ENCODE measurements at regions not wholly inside any gene's neighbourhood (a gene's known extent, or its start where the extent isn't known, plus 50 kb on each side); places are given as distances from the start of the nearest gene placed in this dataset.

DNA sequence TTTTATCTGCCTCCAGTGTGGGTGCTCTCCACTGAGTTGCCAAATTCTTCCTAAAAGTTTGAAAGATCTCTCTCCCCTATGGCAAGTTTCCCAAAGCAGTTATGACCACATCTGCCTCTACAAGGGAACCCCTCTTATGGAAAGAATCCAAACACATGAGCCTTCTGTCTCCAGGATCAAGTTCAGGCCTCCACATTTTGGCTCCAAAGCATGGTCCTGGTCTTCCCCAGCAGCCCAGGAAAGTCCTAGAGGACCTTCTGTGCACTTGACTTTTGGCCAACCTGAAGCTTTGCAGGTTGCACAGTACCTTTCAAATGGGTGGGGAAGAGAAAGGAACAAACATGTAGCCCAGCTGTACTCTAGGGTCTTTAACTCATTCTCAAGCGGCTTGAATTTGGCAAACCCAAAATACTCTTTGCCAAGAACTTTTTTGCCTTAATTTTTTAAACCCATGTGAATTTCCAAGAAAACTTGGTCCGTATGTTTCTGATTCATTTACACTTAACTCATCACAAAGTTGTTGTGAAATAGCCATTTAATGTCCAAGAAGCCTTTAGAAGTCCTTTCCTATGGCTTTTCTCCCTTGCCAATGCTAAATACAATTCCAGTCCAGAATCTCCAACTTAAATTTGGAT is 240.1 kb upstream of the TBX18 start:
- H3F3A ChIP-seq (ENCODE audit: insufficient read depth): no peaks in the 10 kb centered on the region
- no peak overlapping the region for H3K9ac ChIP-seq (ENCODE audit: low read length)
- H3K4me3 ChIP-seq (ENCODE audit: insufficient read depth, low read length, poor library complexity, severe bottlenecking): no peak overlapping the region
- no peaks in the 10 kb centered on the region for H3K36me3 ChIP-seq (ENCODE audit: low read length)
- TF ChIP-seq, protein P1, sequence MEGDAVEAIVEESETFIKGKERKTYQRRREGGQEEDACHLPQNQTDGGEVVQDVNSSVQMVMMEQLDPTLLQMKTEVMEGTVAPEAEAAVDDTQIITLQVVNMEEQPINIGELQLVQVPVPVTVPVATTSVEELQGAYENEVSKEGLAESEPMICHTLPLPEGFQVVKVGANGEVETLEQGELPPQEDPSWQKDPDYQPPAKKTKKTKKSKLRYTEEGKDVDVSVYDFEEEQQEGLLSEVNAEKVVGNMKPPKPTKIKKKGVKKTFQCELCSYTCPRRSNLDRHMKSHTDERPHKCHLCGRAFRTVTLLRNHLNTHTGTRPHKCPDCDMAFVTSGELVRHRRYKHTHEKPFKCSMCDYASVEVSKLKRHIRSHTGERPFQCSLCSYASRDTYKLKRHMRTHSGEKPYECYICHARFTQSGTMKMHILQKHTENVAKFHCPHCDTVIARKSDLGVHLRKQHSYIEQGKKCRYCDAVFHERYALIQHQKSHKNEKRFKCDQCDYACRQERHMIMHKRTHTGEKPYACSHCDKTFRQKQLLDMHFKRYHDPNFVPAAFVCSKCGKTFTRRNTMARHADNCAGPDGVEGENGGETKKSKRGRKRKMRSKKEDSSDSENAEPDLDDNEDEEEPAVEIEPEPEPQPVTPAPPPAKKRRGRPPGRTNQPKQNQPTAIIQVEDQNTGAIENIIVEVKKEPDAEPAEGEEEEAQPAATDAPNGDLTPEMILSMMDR (IDR thresholded peaks at IDR 0.05; ENCODE audit: insufficient read depth, low read length, poor library complexity, severe bottlenecking): no peak
- TF ChIP-seq EZH2phosphoT487 (conservative IDR thresholded peaks at IDR 0.05; ENCODE audit: low read length): no peak
- no peaks in the 10 kb centered on the region for H3K79me2 ChIP-seq (ENCODE audit: insufficient read depth, low read length)
- no peak overlapping the region for H3K4me2 ChIP-seq (ENCODE audit: low read depth, low read length, poor library complexity, severe bottlenecking)
- H3K9me2 ChIP-seq (replicated peaks; ENCODE audit: insufficient read depth, low read length): no peaks in the 10 kb centered on the region
- no peak overlapping the region for H3K27ac ChIP-seq (ENCODE audit: low read depth, low read length)
- no peaks in the 10 kb centered on the region for H3K27me3 ChIP-seq (ENCODE audit: low read length)
- no peaks in the 10 kb centered on the region for H3K9me3 ChIP-seq (ENCODE audit: insufficient read depth, low read length)
- no peaks in the 10 kb centered on the region for H4K20me1 ChIP-seq (ENCODE audit: low read depth, low read length)
- no peak overlapping the region for H2AFZ ChIP-seq (ENCODE audit: low read depth, low read length, severe bottlenecking)

DNA sequence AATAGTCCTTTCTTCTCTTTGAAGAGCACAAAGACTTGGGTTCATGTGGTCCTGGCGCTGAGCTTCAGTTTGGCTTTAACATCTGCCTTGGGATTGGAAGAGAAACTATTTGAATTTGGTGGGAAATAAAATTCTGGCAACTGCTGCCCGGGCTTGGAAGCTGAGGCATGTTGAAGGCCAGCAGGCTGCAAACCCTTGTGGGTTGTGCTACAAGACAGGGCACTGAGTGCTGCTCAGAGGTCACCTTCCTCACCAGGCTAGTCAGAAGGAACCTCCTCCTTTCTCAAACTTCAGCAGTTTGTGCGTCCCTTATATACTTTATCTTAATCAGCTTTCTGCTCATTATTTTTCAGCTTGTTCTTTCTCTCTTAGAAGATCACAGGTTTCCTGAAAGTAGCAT is 238.4 kb upstream of the TBX18 start:
- TF ChIP-seq EZH2phosphoT487 (conservative IDR thresholded peaks at IDR 0.05; ENCODE audit: low read length): no peak
- TF ChIP-seq, protein P1 (IDR thresholded peaks at IDR 0.05; ENCODE audit: insufficient read depth, low read length, poor library complexity, severe bottlenecking): no peak
- Histone ChIP-seq H2AFZ (ENCODE audit: low read depth, low read length, severe bottlenecking) (no peak overlapping the region), H3K36me3 (ENCODE audit: low read length) (no peaks in the 10 kb centered on the region), H4K20me1 (ENCODE audit: low read depth, low read length) (no peaks in the 10 kb centered on the region), H3K9me3 (ENCODE audit: insufficient read depth, low read length) (no peaks in the 10 kb centered on the region), H3K27ac (ENCODE audit: low read depth, low read length) (no peak overlapping the region), H3K9ac (ENCODE audit: low read length) (no peak overlapping the region), H3K4me2 (ENCODE audit: low read depth, low read length, poor library complexity, severe bottlenecking) (no peak overlapping the region), H3K9me2 (replicated peaks; ENCODE audit: insufficient read depth, low read length) (no peaks in the 10 kb centered on the region), H3K79me2 (ENCODE audit: insufficient read depth, low read length) (no peaks in the 10 kb centered on the region), H3K27me3 (ENCODE audit: low read length) (no peaks in the 10 kb centered on the region), H3K4me3 (ENCODE audit: insufficient read depth, low read length, poor library complexity, severe bottlenecking) (no peak overlapping the region), H3F3A (ENCODE audit: insufficient read depth) (no peaks in the 10 kb centered on the region)

GRCh38 chr6:85000001-85000400 is 235.6 kb upstream of the TBX18 start:
- Histone ChIP-seq H3K27me3 (ENCODE audit: low read length) (no peaks in the 10 kb centered on the region), H2AFZ (ENCODE audit: low read depth, low read length, severe bottlenecking) (no peak overlapping the region), H3K4me2 (ENCODE audit: low read depth, low read length, poor library complexity, severe bottlenecking) (no peak overlapping the region), H3K36me3 (ENCODE audit: low read length) (no peaks in the 10 kb centered on the region), H4K20me1 (ENCODE audit: low read depth, low read length) (no peaks in the 10 kb centered on the region), H3K9ac (ENCODE audit: low read length) (no peak overlapping the region), H3F3A (ENCODE audit: insufficient read depth) (no peaks in the 10 kb centered on the region), H3K79me2 (ENCODE audit: insufficient read depth, low read length) (no peaks in the 10 kb centered on the region), H3K9me3 (ENCODE audit: insufficient read depth, low read length) (no peaks in the 10 kb centered on the region), H3K27ac (ENCODE audit: low read depth, low read length) (no peak overlapping the region), H3K9me2 (replicated peaks; ENCODE audit: insufficient read depth, low read length) (no peaks in the 10 kb centered on the region), H3K4me3 (ENCODE audit: insufficient read depth, low read length, poor library complexity, severe bottlenecking) (no peak overlapping the region)
- TF ChIP-seq, protein P1 (IDR thresholded peaks at IDR 0.05; ENCODE audit: insufficient read depth, low read length, poor library complexity, severe bottlenecking): no peak
- no peak for TF ChIP-seq EZH2phosphoT487 (conservative IDR thresholded peaks at IDR 0.05; ENCODE audit: low read length)
